PC-9 (cell line): ENCODE measurements at regions not wholly inside any gene's neighbourhood (a gene's known extent, or its start where the extent isn't known, plus 50 kb on each side); places are given as distances from the start of the nearest gene placed in this dataset.

ENCODE experiments used
- BruUV-seq: library from RNA; stranded (reverse); fragments of 400-500 nt; replicated peaks from 2 replicates; lab custom pipeline; 2021; lab: Mats Ljungman, UMichigan
- CTCF ChIA-PET: fragments of 300-600 bp; sonication (Branson Sonifier 250); formaldehyde crosslinking; loops from one replicate; lab custom pipeline; 2022; ENCODE audit warnings: antibody characterized with exemption; lab: Charles Lee
- POLR2A ChIA-PET: fragments of 300-600 bp; sonication (Branson Sonifier 250); formaldehyde crosslinking; loops from one replicate; lab custom pipeline; 2022; ENCODE audit warnings: antibody characterized with exemption; ENCODE audit not compliant: unreplicated experiment; lab: Charles Lee
- DNase-seq, 2 experiments: peaks; one replicate each; pipeline versions ENCODE4 v3.0.0 to v3.0.0-alpha.2; 2015 to 2022; ENCODE audit warnings: mixed read lengths in 1 of 2
- H2AFZ ChIP-seq: fragments of 200-600 bp; sonication (generic); 2 replicates; pipeline ENCODE4 v1.8.1; 2017; ENCODE audit warnings: antibody characterized with exemption
- H3F3A ChIP-seq: fragments of 200-600 bp; sonication (generic); 2 replicates; pipeline ENCODE4 v1.8.1; 2017; ENCODE audit warnings: antibody characterized with exemption, mild to moderate bottlenecking, low read depth; ENCODE audit not compliant: insufficient read depth
- H3K27ac ChIP-seq: fragments of 200-600 bp; sonication (generic); 2 replicates; pipeline ENCODE4 v1.6.1; 2016; ENCODE audit warnings: mixed run types
- H3K27me3 ChIP-seq: fragments of 200-600 bp; sonication (generic); 2 replicates; pipeline ENCODE4 v1.6.1; 2016; ENCODE audit warnings: low read depth, mixed run types; ENCODE audit not compliant: insufficient read depth
- H3K36me3 ChIP-seq: fragments of 200-600 bp; sonication (generic); 2 replicates; pipeline ENCODE4 v1.6.1; 2016; ENCODE audit warnings: low read depth, mixed run types
- H3K4me1 ChIP-seq: fragments of 200-600 bp; sonication (generic); replicated peaks from 2 replicates; pipeline ENCODE4 v1.6.1; 2016; ENCODE audit warnings: mixed run types; ENCODE audit not compliant: insufficient read depth
- H3K4me2 ChIP-seq: fragments of 200-600 bp; sonication (generic); 2 replicates; pipeline ENCODE4 v1.6.1; 2017; ENCODE audit warnings: mixed run types
- H3K4me3 ChIP-seq: fragments of 200-600 bp; sonication (generic); 2 replicates; pipeline ENCODE4 v1.6.1; 2016; ENCODE audit warnings: mixed run types
- H3K79me2 ChIP-seq: fragments of 200-600 bp; sonication (generic); 2 replicates; pipeline ENCODE4 v1.6.1; 2017; ENCODE audit warnings: low read depth, mixed run types
- H3K9me2 ChIP-seq: fragments of 200-600 bp; sonication (generic); 2 replicates; pipeline ENCODE4 v1.8.1; 2017; ENCODE audit warnings: mild to moderate bottlenecking; ENCODE audit not compliant: insufficient read depth
- H3K9me3 ChIP-seq: fragments of 200-600 bp; sonication (generic); 2 replicates; pipeline ENCODE4 v1.8.1; 2016; ENCODE audit warnings: low read depth; ENCODE audit not compliant: insufficient read depth
- H4K20me1 ChIP-seq: fragments of 200-600 bp; sonication (generic); 2 replicates; pipeline ENCODE4 v1.8.1; 2017; ENCODE audit not compliant: insufficient read depth
- CTCF ChIP-seq: fragments of 200-600 bp; sonication (generic); conservative IDR thresholded peaks from 2 replicates; pipeline ENCODE4 v1.6.1; 2017; ENCODE audit warnings: mixed run types, antibody characterized with exemption, mild to moderate bottlenecking, moderate library complexity
- EZH2 ChIP-seq: fragments of 200-600 bp; sonication (generic); IDR thresholded peaks from 2 replicates; pipeline ENCODE4 v1.8.0; 2017; ENCODE audit warnings: antibody characterized with exemption, low read depth
- intact Hi-C: fragments of 100-400 bp; cut with micrococcal nuclease; formaldehyde crosslinking; loops from one replicate; pipeline ENCODE4 v1.10.0; 2022; ENCODE audit not compliant: unreplicated experiment

DNA sequence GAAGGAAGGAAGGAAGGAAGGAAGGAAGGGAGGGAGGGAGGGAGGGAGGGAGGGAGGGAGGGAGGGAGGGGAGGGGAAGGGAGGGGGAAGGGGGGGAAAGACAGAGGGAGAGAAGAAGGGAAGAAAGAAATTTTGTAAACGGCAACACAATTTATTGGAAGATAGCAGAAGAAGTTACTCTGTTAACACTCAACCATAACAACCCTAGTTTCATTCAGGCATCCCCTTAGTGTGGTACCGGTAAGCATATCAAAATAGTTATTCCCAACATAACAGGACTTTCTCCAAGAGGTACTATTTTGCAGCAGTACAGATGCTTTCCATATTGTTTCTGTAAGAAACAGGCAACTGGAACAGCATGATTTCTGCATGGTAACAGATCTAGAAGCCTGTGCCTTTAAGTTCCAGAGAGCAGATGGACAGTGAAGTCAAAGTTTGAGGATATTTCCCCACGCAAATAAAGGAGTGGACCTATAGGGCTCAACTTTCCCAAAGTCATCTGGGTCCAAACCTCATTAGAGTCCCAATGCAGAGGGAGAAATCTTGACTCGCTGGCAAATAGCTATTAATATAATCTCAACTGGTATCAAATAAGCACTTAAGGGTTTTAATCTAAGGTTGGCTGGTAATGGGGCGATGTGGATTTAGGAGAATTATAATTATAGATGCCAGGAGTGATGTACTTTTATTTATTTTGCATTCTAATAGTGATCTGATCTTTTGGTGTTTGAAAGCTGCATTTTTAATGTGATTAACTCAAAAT is 69.4 kb downstream of the TENT5A start:
- Histone ChIP-seq H4K20me1 (no peaks in the 10 kb centered on the region), H3K27ac (no peak overlapping the region), H3K27me3 (no peaks in the 10 kb centered on the region), H3K9me2 (no peaks in the 10 kb centered on the region), H3K79me2 (no peaks in the 10 kb centered on the region), H3F3A (no peaks in the 10 kb centered on the region), H3K4me1 (peaks cover 8% of the 10 kb centered on the region), H3K4me2 (no peak overlapping the region), H3K4me3 (no peak overlapping the region), H2AFZ (no peak overlapping the region), H3K9me3 (no peaks in the 10 kb centered on the region), H3K36me3 (no peaks in the 10 kb centered on the region)
- ChIA-PET CTCF (no interaction called here), POLR2A (interaction anchor here (0.6 kb wide), 1 partner anchor 9 kb away, joined by 3 read pairs; no protein-coding TSS in a partner anchor)
- no peak for DNase-seq
- BruUV-seq, result no TSS peak
- intact Hi-C loops, result no loop called here
- TF ChIP-seq CTCF (no peak), EZH2 (no peak)

GRCh38 chr6:81682235-81682795 is 70.2 kb downstream of the TENT5A start:
- no TSS peak for BruUV-seq
- no peak for DNase-seq
- Histone ChIP-seq H3K9me2 (no peaks in the 10 kb centered on the region), H3K4me2 (no peak overlapping the region), H3F3A (no peaks in the 10 kb centered on the region), H3K27me3 (no peaks in the 10 kb centered on the region), H3K36me3 (no peaks in the 10 kb centered on the region), H4K20me1 (no peaks in the 10 kb centered on the region), H3K4me1 (peaks cover 8% of the 10 kb centered on the region), H3K79me2 (no peaks in the 10 kb centered on the region), H2AFZ (no peak overlapping the region), H3K9me3 (no peaks in the 10 kb centered on the region), H3K4me3 (no peak overlapping the region), H3K27ac (no peak overlapping the region)
- ChIA-PET POLR2A (no interaction called here), CTCF (no interaction called here)
- intact Hi-C loops, result no loop called here
- TF ChIP-seq CTCF (no peak), EZH2 (no peak)

DNA sequence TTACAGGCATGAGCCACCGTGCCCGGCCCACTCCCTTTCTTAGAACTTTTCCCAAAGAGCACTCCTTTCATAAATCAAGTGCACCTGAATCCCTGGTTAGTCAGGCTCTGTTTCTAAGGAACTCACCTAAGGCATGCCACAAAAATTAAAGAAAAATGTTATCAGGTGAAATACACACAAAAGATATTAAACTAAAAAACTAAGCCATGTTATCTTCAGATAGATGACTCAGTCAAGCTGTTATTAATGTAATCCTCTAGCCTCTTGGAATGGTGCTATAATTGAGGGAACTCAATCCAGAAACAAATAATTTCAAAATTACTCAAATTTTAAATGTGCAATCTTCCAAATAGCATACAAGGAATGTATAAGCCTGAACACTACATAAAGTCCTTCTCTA is 83.0 kb downstream of the TENT5A start:
- no peak overlapping the region for H2AFZ ChIP-seq
- H3K36me3 ChIP-seq, result no peaks in the 10 kb centered on the region
- intact Hi-C loops, result no loop called here
- H3K79me2 ChIP-seq, result no peaks in the 10 kb centered on the region
- BruUV-seq, result no TSS peak
- CTCF ChIA-PET, result no interaction called here
- no peaks in the 10 kb centered on the region for H3K9me2 ChIP-seq
- POLR2A ChIA-PET, result no interaction called here
- H3K9me3 ChIP-seq, result no peaks in the 10 kb centered on the region
- no peak overlapping the region for H3K27ac ChIP-seq
- no peak for DNase-seq
- no peaks in the 10 kb centered on the region for H4K20me1 ChIP-seq
- no peaks in the 10 kb centered on the region for H3F3A ChIP-seq
- no peak overlapping the region for H3K4me2 ChIP-seq
- no peak for TF ChIP-seq EZH2
- TF ChIP-seq CTCF, result no peak
- H3K4me3 ChIP-seq, result no peak overlapping the region
- no peaks in the 10 kb centered on the region for H3K27me3 ChIP-seq
- H3K4me1 ChIP-seq, result no peaks in the 10 kb centered on the region
